GM18861 (cell line): ENCODE measurements at regions not wholly inside any gene's neighbourhood (a gene's known extent, or its start where the extent isn't known, plus 50 kb on each side); places are given as distances from the start of the nearest gene placed in this dataset.

Experiments
- ATAC-seq: cut with Tn5 transposase; IDR thresholded peaks from one replicate; pipeline ENCODE4 v1.9.1; 2021; ENCODE audit not compliant: unreplicated experiment

- ATAC-seq, result no peak
Observed at GRCh38 chr20:39674842-39675241, 712.7 kb downstream of the DHX35 start.

GRCh38 chr20:39670988-39671387, 708.8 kb downstream of the DHX35 start:
- ATAC-seq, result no peak

GRCh38 chr20:39669659-39670058, 707.5 kb downstream of the DHX35 start:
- no peak for ATAC-seq

GRCh38 chr20:39668038-39668437, 705.9 kb downstream of the DHX35 start:
- no peak for ATAC-seq

- ATAC-seq, result no peak
Observed at GRCh38 chr20:39661833-39662232, 699.7 kb downstream of the DHX35 start.

GRCh38 chr20:39660965-39661364, 698.8 kb downstream of the DHX35 start:
- ATAC-seq, result no peak

GRCh38 chr20:39660226-39660625, 698.1 kb downstream of the DHX35 start:
- no peak for ATAC-seq

GRCh38 chr20:39658662-39659409, 696.7 kb downstream of the DHX35 start:
- ATAC-seq, result no peak

- no peak for ATAC-seq
Observed at GRCh38 chr20:39654171-39654570, 692.0 kb downstream of the DHX35 start.

GRCh38 chr20:39651645-39652325, 689.6 kb downstream of the DHX35 start:
- ATAC-seq, result no peak

- no peak for ATAC-seq
Observed at GRCh38 chr20:39646874-39647413, 684.8 kb downstream of the DHX35 start.

- ATAC-seq, result no peak
Observed at GRCh38 chr20:39645131-39645530, 683.0 kb downstream of the DHX35 start.

- ATAC-seq, result no peak
Observed at GRCh38 chr20:39643292-39643691, 681.1 kb downstream of the DHX35 start.

GRCh38 chr20:39641423-39641822, 679.3 kb downstream of the DHX35 start:
- no peak for ATAC-seq

GRCh38 chr20:39640147-39640546, 678.0 kb downstream of the DHX35 start:
- no peak for ATAC-seq

GRCh38 chr20:39638731-39639130, 676.6 kb downstream of the DHX35 start:
- ATAC-seq, result no peak

GRCh38 chr20:39633689-39634088, 671.5 kb downstream of the DHX35 start:
- ATAC-seq, result no peak

GRCh38 chr20:39632757-39633156, 670.6 kb downstream of the DHX35 start:
- no peak for ATAC-seq

GRCh38 chr20:39632176-39632575, 670.0 kb downstream of the DHX35 start:
- no peak for ATAC-seq

- no peak for ATAC-seq
Observed at GRCh38 chr20:39631557-39631956, 669.4 kb downstream of the DHX35 start.

GRCh38 chr20:39630215-39630908, 668.2 kb downstream of the DHX35 start:
- no peak for ATAC-seq

- no peak for ATAC-seq
Observed at GRCh38 chr20:39627765-39628164, 665.6 kb downstream of the DHX35 start.
